Duodenal mucosa (tissue), 2 donors: ENCODE measurements at regions not wholly inside any gene's neighbourhood (a gene's known extent, or its start where the extent isn't known, plus 50 kb on each side); places are given as distances from the start of the nearest gene placed in this dataset.

Experiments
- H3K27ac ChIP-seq: one replicate; pipeline ENCODE4 v1.7.0; 2013; ENCODE audit warnings: low read depth, low read length
- H3K27me3 ChIP-seq, 2 donors: one replicate each; pipeline ENCODE4 v1.7.0; 2013; ENCODE audit warnings: low read length in 2 of 2, control low read depth in 1 of 2; ENCODE audit not compliant: insufficient read depth in 2 of 2, control insufficient read depth in 1 of 2
- H3K36me3 ChIP-seq, 2 donors: one replicate each; pipeline ENCODE4 v1.7.0; 2013; ENCODE audit warnings: low read length in 2 of 2, control low read depth in 1 of 2; ENCODE audit not compliant: insufficient read depth in 2 of 2, control insufficient read depth in 1 of 2
- H3K4me1 ChIP-seq, 2 donors: one replicate each; pipeline ENCODE4 v1.7.0; 2013; ENCODE audit warnings: low read length in 2 of 2, control low read depth in 1 of 2; ENCODE audit not compliant: insufficient read depth in 2 of 2, control insufficient read depth in 1 of 2
- H3K4me3 ChIP-seq, 2 donors: one replicate each; pipeline ENCODE4 v1.7.0; 2013; ENCODE audit warnings: low read length in 2 of 2, low read depth in 1 of 2
- H3K9ac ChIP-seq, 2 donors: one replicate each; pipeline ENCODE4 v1.7.0; 2013; ENCODE audit warnings: low read length in 2 of 2, low read depth in 1 of 2
- H3K9me3 ChIP-seq, 2 donors: one replicate each; pipeline ENCODE4 v1.7.0; 2013; ENCODE audit warnings: low read length in 2 of 2, control low read depth in 1 of 2; ENCODE audit not compliant: control insufficient read depth in 1 of 2

- H3K9ac ChIP-seq = no peak overlapping the region
- H3K4me3 ChIP-seq = no peak overlapping the region
- H3K9me3 ChIP-seq = no peaks in the 10 kb centered on the region
- no peaks in the 10 kb centered on the region for H3K36me3 ChIP-seq
- H3K27me3 ChIP-seq = no peaks in the 10 kb centered on the region
- no peak overlapping the region for H3K27ac ChIP-seq
- no peaks in the 10 kb centered on the region for H3K4me1 ChIP-seq
Measured at GRCh38 chr3:68479779-68480178, 452.6 kb downstream of the TAFA4 start.

- Histone ChIP-seq H3K4me1 (no peaks in the 10 kb centered on the region), H3K27ac (no peak overlapping the region), H3K9ac (no peak overlapping the region), H3K4me3 (no peak overlapping the region), H3K27me3 (no peaks in the 10 kb centered on the region), H3K36me3 (no peaks in the 10 kb centered on the region), H3K9me3 (no peaks in the 10 kb centered on the region)
Measured at GRCh38 chr3:68468695-68469375, 463.5 kb downstream of the TAFA4 start.

GRCh38 chr3:68467465-68467864 lies 464.9 kb downstream of the TAFA4 start:
- H3K9me3 ChIP-seq = no peaks in the 10 kb centered on the region
- no peaks in the 10 kb centered on the region for H3K4me1 ChIP-seq
- no peak overlapping the region for H3K9ac ChIP-seq
- no peaks in the 10 kb centered on the region for H3K27me3 ChIP-seq
- no peaks in the 10 kb centered on the region for H3K36me3 ChIP-seq
- no peak overlapping the region for H3K4me3 ChIP-seq
- H3K27ac ChIP-seq = no peak overlapping the region

- Histone ChIP-seq H3K4me3 (no peak overlapping the region), H3K27me3 (no peaks in the 10 kb centered on the region), H3K4me1 (no peaks in the 10 kb centered on the region), H3K36me3 (no peaks in the 10 kb centered on the region), H3K9ac (no peak overlapping the region), H3K27ac (no peak overlapping the region), H3K9me3 (peaks cover 0 to 5% of the 10 kb centered on the region in 2 donors)
Measured at GRCh38 chr3:68458581-68458980, 473.8 kb downstream of the TAFA4 start.

- Histone ChIP-seq H3K27me3 (no peaks in the 10 kb centered on the region), H3K4me3 (no peak overlapping the region), H3K9ac (no peak overlapping the region), H3K36me3 (no peaks in the 10 kb centered on the region), H3K27ac (no peak overlapping the region), H3K9me3 (no peaks in the 10 kb centered on the region), H3K4me1 (no peaks in the 10 kb centered on the region)
Measured at GRCh38 chr3:68448510-68449383, 483.6 kb downstream of the TAFA4 start.

GRCh38 chr3:68447885-68448284 lies 484.5 kb downstream of the TAFA4 start:
- H3K4me1 ChIP-seq = no peaks in the 10 kb centered on the region
- H3K9me3 ChIP-seq = no peaks in the 10 kb centered on the region
- no peak overlapping the region for H3K27ac ChIP-seq

GRCh38 chr3:68441054-68441453 lies 491.3 kb downstream of the TAFA4 start:
- no peak overlapping the region for H3K27ac ChIP-seq
- no peaks in the 10 kb centered on the region for H3K4me1 ChIP-seq
- H3K9ac ChIP-seq = no peak overlapping the region
- no peaks in the 10 kb centered on the region for H3K36me3 ChIP-seq
- H3K27me3 ChIP-seq = no peaks in the 10 kb centered on the region
- H3K4me3 ChIP-seq = no peak overlapping the region
- H3K9me3 ChIP-seq = no peaks in the 10 kb centered on the region

More at GRCh38 chr3:68447885-68448284, 484.5 kb downstream of the TAFA4 start:
- Histone ChIP-seq H3K4me3 (no peak overlapping the region), H3K36me3 (no peaks in the 10 kb centered on the region), H3K9ac (no peak overlapping the region), H3K27me3 (no peaks in the 10 kb centered on the region)

- Histone ChIP-seq H3K9me3 (no peaks in the 10 kb centered on the region), H3K36me3 (no peaks in the 10 kb centered on the region), H3K9ac (no peak overlapping the region), H3K27ac (no peak overlapping the region), H3K4me3 (no peak overlapping the region), H3K27me3 (no peaks in the 10 kb centered on the region), H3K4me1 (no peaks in the 10 kb centered on the region)
Measured at GRCh38 chr3:68436619-68437401, 495.5 kb downstream of the TAFA4 start.

GRCh38 chr3:68428495-68428894 lies 503.9 kb downstream of the TAFA4 start:
- no peak overlapping the region for H3K4me3 ChIP-seq
- H3K27ac ChIP-seq = no peak overlapping the region
- H3K4me1 ChIP-seq = no peaks in the 10 kb centered on the region
- no peak overlapping the region for H3K9ac ChIP-seq
- no peaks in the 10 kb centered on the region for H3K27me3 ChIP-seq
- H3K36me3 ChIP-seq = no peaks in the 10 kb centered on the region
- no peaks in the 10 kb centered on the region for H3K9me3 ChIP-seq
